Loucy (cell line): ENCODE measurements at regions not wholly inside any gene's neighbourhood (a gene's known extent, or its start where the extent isn't known, plus 50 kb on each side); places are given as distances from the start of the nearest gene placed in this dataset.

Experiments
- CTCF ChIP-seq: fragments of 200-600 bp; sonication (generic); conservative IDR thresholded peaks from 2 replicates; pipeline ENCODE4 v1.5.1; 2014; ENCODE audit warnings: mild to moderate bottlenecking, antibody characterized with exemption, low read length
- EZH2phosphoT487 ChIP-seq: fragments of 200-600 bp; IDR thresholded peaks from 2 replicates; pipeline ENCODE4 v1.6.1; 2018; ENCODE audit warnings: antibody characterized with exemption, mild to moderate bottlenecking, moderate library complexity, borderline replicate concordance

GRCh38 chr14:24712909-24713308, 78.9 kb upstream of the GZMB start:
- TF ChIP-seq CTCF (no peak), EZH2phosphoT487 (no peak)
